ENCODE measurements at regions not wholly inside any gene's neighbourhood (a gene's known extent, or its start where the extent isn't known, plus 50 kb on each side); places are given as distances from the start of the nearest gene placed in this dataset.

DNA sequence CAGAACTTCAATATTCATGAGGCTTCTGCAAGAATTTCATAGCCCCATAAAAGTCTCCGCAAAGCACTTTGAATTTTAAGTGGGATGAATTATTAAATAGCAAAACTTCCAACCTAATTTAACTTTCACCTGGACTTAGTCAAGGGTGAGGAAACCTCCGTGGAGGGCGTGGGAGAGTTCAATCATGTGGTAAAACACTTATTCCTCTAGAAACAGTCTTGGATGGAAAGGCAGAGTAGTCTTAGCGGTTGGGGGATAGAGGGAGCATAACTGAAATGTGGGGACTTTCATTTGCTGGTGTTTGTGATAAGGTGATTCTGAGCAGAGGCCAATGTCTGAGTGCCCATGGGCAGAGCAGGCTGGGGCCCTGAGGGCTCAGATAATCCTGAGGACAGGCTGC is 241.9 kb downstream of the IRX1 start:
- no peak overlapping the region for H3K27ac ChIP-seq (replicated peaks)
- H3K27me3 ChIP-seq (ENCODE audit: insufficient read depth, poor library complexity, severe bottlenecking): no peaks in the 10 kb centered on the region
- no peak overlapping the region for H3K4me3 ChIP-seq (replicated peaks; ENCODE audit: insufficient read depth, low read length)
- TF ChIP-seq REST (IDR thresholded peaks at IDR 0.05; ENCODE audit: insufficient replicate concordance, low read depth) (no peak), POLR2AphosphoS5 (IDR thresholded peaks at IDR 0.05; ENCODE audit: low read depth) (no peak), SPI1 (IDR thresholded peaks at IDR 0.05; ENCODE audit: borderline replicate concordance, low read depth) (no peak), GABPA (IDR thresholded peaks at IDR 0.05; ENCODE audit: low read depth) (no peak), CTCF (IDR thresholded peaks at IDR 0.05; ENCODE audit: insufficient read depth, low read length) (no peak)
- no peak for DNase-seq (ENCODE audit: low read depth in 1 of 2, low spot score in 1 of 2)

DNA sequence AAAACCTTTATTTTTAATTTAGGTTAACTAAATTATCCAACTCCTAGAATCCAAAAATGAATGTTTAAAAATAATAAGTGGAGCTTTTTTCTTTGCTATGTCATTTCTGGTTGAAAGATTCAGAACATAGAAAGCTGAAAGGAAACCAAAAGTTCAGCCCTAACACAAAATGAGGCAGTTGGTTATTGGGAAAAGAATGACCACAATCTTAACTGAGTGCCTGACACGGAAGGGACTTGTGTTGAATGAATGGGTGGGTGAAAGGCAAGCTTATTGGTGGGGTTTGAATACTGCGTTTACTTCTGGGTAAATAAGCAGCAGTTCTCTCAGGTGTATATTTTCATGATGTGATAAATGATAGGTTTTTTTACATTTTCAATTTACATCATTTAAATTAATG is 243.5 kb downstream of the IRX1 start:
- no peak overlapping the region for H3K4me3 ChIP-seq (replicated peaks; ENCODE audit: insufficient read depth, low read length)
- H3K27me3 ChIP-seq (ENCODE audit: insufficient read depth, poor library complexity, severe bottlenecking): no peaks in the 10 kb centered on the region
- H3K27ac ChIP-seq (replicated peaks): no peak overlapping the region
- no peak for DNase-seq (ENCODE audit: low read depth in 1 of 2, low spot score in 1 of 2)
- no peak for TF ChIP-seq REST (IDR thresholded peaks at IDR 0.05; ENCODE audit: insufficient replicate concordance, low read depth)
- TF ChIP-seq SPI1 (IDR thresholded peaks at IDR 0.05; ENCODE audit: borderline replicate concordance, low read depth): no peak
- no peak for TF ChIP-seq GABPA (IDR thresholded peaks at IDR 0.05; ENCODE audit: low read depth)
- no peak for TF ChIP-seq CTCF (IDR thresholded peaks at IDR 0.05; ENCODE audit: insufficient read depth, low read length)
- no peak for TF ChIP-seq POLR2AphosphoS5 (IDR thresholded peaks at IDR 0.05; ENCODE audit: low read depth)

GRCh38 chr5:3842591-3842990 is 247.0 kb downstream of the IRX1 start:
- H3K27me3 ChIP-seq (ENCODE audit: insufficient read depth, poor library complexity, severe bottlenecking): no peaks in the 10 kb centered on the region
- DNase-seq (ENCODE audit: low read depth in 1 of 2, low spot score in 1 of 2): no peak
- H3K27ac ChIP-seq (replicated peaks): no peak overlapping the region
- no peak overlapping the region for H3K4me3 ChIP-seq (replicated peaks; ENCODE audit: insufficient read depth, low read length)
- TF ChIP-seq SPI1 (IDR thresholded peaks at IDR 0.05; ENCODE audit: borderline replicate concordance, low read depth): no peak
- no peak for TF ChIP-seq CTCF (IDR thresholded peaks at IDR 0.05; ENCODE audit: insufficient read depth, low read length)
- no peak for TF ChIP-seq GABPA (IDR thresholded peaks at IDR 0.05; ENCODE audit: low read depth)
- TF ChIP-seq POLR2AphosphoS5 (IDR thresholded peaks at IDR 0.05; ENCODE audit: low read depth): no peak
- TF ChIP-seq REST (IDR thresholded peaks at IDR 0.05; ENCODE audit: insufficient replicate concordance, low read depth): no peak
